Neuronal stem cell (in vitro differentiated cells): ENCODE measurements at regions not wholly inside any gene's neighbourhood (a gene's known extent, or its start where the extent isn't known, plus 50 kb on each side); places are given as distances from the start of the nearest gene placed in this dataset.
A peak's percentile ranks its signal among the peaks of the same experiment; 100 is the strongest.

Experiments used
- DNase-seq: peaks from one replicate; pipeline ENCODE4 v3.0.0-alpha.2; 2013; ENCODE audit warnings: low spot score
- H2AFZ ChIP-seq: one replicate; pipeline ENCODE4 v1.6.1; 2013; ENCODE audit warnings: mild to moderate bottlenecking, low read length, inconsistent platforms
- H2AK5ac ChIP-seq: 2 replicates; pipeline ENCODE4 v1.6.1; 2013; ENCODE audit warnings: low read depth, mild to moderate bottlenecking, inconsistent platforms, low read length, moderate library complexity, mixed read lengths
- H2BK120ac ChIP-seq: 2 replicates; pipeline ENCODE4 v1.6.1; 2013; ENCODE audit warnings: low read depth, mild to moderate bottlenecking, inconsistent platforms, low read length, moderate library complexity, mixed read lengths
- H2BK12ac ChIP-seq: one replicate; pipeline ENCODE4 v1.6.1; 2013; ENCODE audit warnings: low read length, inconsistent platforms
- H2BK15ac ChIP-seq: 2 replicates; pipeline ENCODE4 v1.6.1; 2013; ENCODE audit warnings: mild to moderate bottlenecking, low read length, inconsistent platforms, mixed read lengths
- H2BK5ac ChIP-seq: one replicate; pipeline ENCODE4 v1.6.1; 2013; ENCODE audit warnings: inconsistent platforms, mild to moderate bottlenecking, low read length, moderate library complexity
- H3K14ac ChIP-seq: one replicate; pipeline ENCODE4 v1.6.1; 2013; ENCODE audit warnings: low read length, inconsistent platforms
- H3K18ac ChIP-seq: 2 replicates; pipeline ENCODE4 v1.6.1; 2013; ENCODE audit warnings: low read length, inconsistent platforms
- H3K23ac ChIP-seq: 2 replicates; pipeline ENCODE4 v1.6.1; 2013; ENCODE audit warnings: low read depth, mild to moderate bottlenecking, mixed read lengths, low read length, inconsistent platforms; ENCODE audit not compliant: poor library complexity
- H3K27ac ChIP-seq: replicated peaks from 3 replicates; pipeline ENCODE4 v1.5.1; 2013; ENCODE audit warnings: low read length, inconsistent platforms
- H3K27me3 ChIP-seq, 3 experiments: 2 replicates each; pipeline ENCODE4 v1.6.1; 2013; ENCODE audit warnings: low read length in 3 of 3, mild to moderate bottlenecking in 2 of 3, inconsistent platforms in 1 of 3, low read depth in 1 of 3, mixed read lengths in 1 of 3, moderate library complexity in 1 of 3; ENCODE audit not compliant: control insufficient read depth in 3 of 3, insufficient read depth in 3 of 3
- H3K36me3 ChIP-seq, 2 donors: replicated peaks in 1 of 2; 2 replicates each; pipeline ENCODE4 v1.6.1; 2013; ENCODE audit warnings: low read length in 2 of 2; ENCODE audit not compliant: control insufficient read depth in 2 of 2, insufficient read depth in 2 of 2
- H3K4ac ChIP-seq: 2 replicates; pipeline ENCODE4 v1.6.1; 2013; ENCODE audit warnings: inconsistent platforms, mild to moderate bottlenecking, low read length, moderate library complexity
- H3K4me1 ChIP-seq, 2 donors: 1 replicate in 1 of 2; 2 replicates in 1 of 2; pipeline ENCODE4 v1.6.1; 2013; ENCODE audit warnings: low read length in 2 of 2, low read depth in 1 of 2; ENCODE audit not compliant: control insufficient read depth in 2 of 2, insufficient read depth in 1 of 2
- H3K4me2 ChIP-seq: one replicate; pipeline ENCODE4 v1.6.1; 2013; ENCODE audit warnings: mild to moderate bottlenecking, low read length, inconsistent platforms; ENCODE audit not compliant: insufficient read depth, poor library complexity, severe bottlenecking
- H3K4me3 ChIP-seq, 2 donors: 2 replicates each; pipeline ENCODE4 v1.5.1; 2013; ENCODE audit warnings: low read length in 2 of 2, mild to moderate bottlenecking in 2 of 2, inconsistent platforms in 1 of 2, moderate library complexity in 1 of 2
- H3K79me1 ChIP-seq: one replicate; pipeline ENCODE4 v1.6.1; 2013; ENCODE audit warnings: low read depth, mild to moderate bottlenecking, inconsistent platforms, low read length, moderate library complexity
- H3K9ac ChIP-seq: one replicate; pipeline ENCODE4 v1.6.1; 2013; ENCODE audit warnings: mild to moderate bottlenecking, low read depth, low read length, inconsistent platforms; ENCODE audit not compliant: poor library complexity
- H3K9me3 ChIP-seq, 2 donors: replicated peaks in 1 of 2; 2 replicates each; pipeline versions ENCODE3 to v1.6.1; 2013; ENCODE audit warnings: low read length in 2 of 2, mild to moderate bottlenecking in 2 of 2, inconsistent platforms in 1 of 2, low read depth in 1 of 2, mixed read lengths in 1 of 2, moderate library complexity in 1 of 2; ENCODE audit not compliant: control insufficient read depth in 2 of 2, insufficient read depth in 1 of 2
- H4K8ac ChIP-seq: one replicate; pipeline ENCODE4 v1.6.1; 2013; ENCODE audit warnings: low read depth, mild to moderate bottlenecking, inconsistent platforms, low read length, moderate library complexity
- H4K91ac ChIP-seq: one replicate; pipeline ENCODE4 v1.6.1; 2013; ENCODE audit warnings: low read length, low read depth, mild to moderate bottlenecking, inconsistent platforms; ENCODE audit not compliant: poor library complexity
- WGBS, 2 donors: extraction: QIAGEN DNeasy Blood & Tissue Kit; methylation state at CpG; one replicate each; pipeline ENCODE4 v1.1.7; 2013; ENCODE audit warnings: missing lambda C conversion rate in 2 of 2, mixed read lengths in 1 of 2; ENCODE audit not compliant: insufficient read length in 2 of 2, insufficient replicate concordance in 1 of 2; ENCODE audit errors: extremely low coverage in 2 of 2; 5-methylcytosine and 5-hydroxymethylcytosine counted together

- H4K8ac ChIP-seq: no peak overlapping the region
- no peak for DNase-seq
- no peak overlapping the region for H2BK15ac ChIP-seq
- no peak overlapping the region for H3K4ac ChIP-seq
- no peak overlapping the region for H3K4me2 ChIP-seq
- peak overlapping the region; percentile 1 for H2AFZ ChIP-seq
- H3K27me3 ChIP-seq: no peaks in the 10 kb centered on the region
- H3K9ac ChIP-seq: no peak overlapping the region
- peaks cover 1% of the 10 kb centered on the region for H3K79me1 ChIP-seq
- H3K18ac ChIP-seq: no peak overlapping the region
- no peak overlapping the region for H2AK5ac ChIP-seq
- no peak overlapping the region for H4K91ac ChIP-seq
- no peak overlapping the region for H3K27ac ChIP-seq
- H3K23ac ChIP-seq: no peak overlapping the region
- no peak overlapping the region for H2BK12ac ChIP-seq
- peaks cover 2 to 24% of the 10 kb centered on the region in 2 donors for H3K4me1 ChIP-seq
- no CpG with 5 or more reads among the region's 3 CpGs for WGBS, 2 donors
- no peak overlapping the region for H3K4me3 ChIP-seq
- no peak overlapping the region for H3K14ac ChIP-seq
- H2BK5ac ChIP-seq: no peak overlapping the region
- no peak overlapping the region for H2BK120ac ChIP-seq
- H3K9me3 ChIP-seq: no peaks in the 10 kb centered on the region
- no peaks in the 10 kb centered on the region for H3K36me3 ChIP-seq
These were observed 225.5 kb upstream of the RBMS1 start for GRCh38 chr2:160719116-160719515.

- no peak overlapping the region for H2BK120ac ChIP-seq
- H3K4me3 ChIP-seq: no peak overlapping the region
- no peak overlapping the region for H3K4ac ChIP-seq
- no peak overlapping the region for H3K4me2 ChIP-seq
- no peak overlapping the region for H2AK5ac ChIP-seq
- no peak overlapping the region for H3K18ac ChIP-seq
- H2BK12ac ChIP-seq: no peak overlapping the region
- H3K14ac ChIP-seq: no peak overlapping the region
- H2BK15ac ChIP-seq: no peak overlapping the region
- no peaks in the 10 kb centered on the region for H3K9me3 ChIP-seq
- H3K27ac ChIP-seq: no peak overlapping the region
- H3K27me3 ChIP-seq: no peaks in the 10 kb centered on the region
- H3K9ac ChIP-seq: no peak overlapping the region
- H3K36me3 ChIP-seq: no peaks in the 10 kb centered on the region
- H2AFZ ChIP-seq: no peak overlapping the region
- no peak overlapping the region for H3K23ac ChIP-seq
- no peak overlapping the region for H2BK5ac ChIP-seq
- peaks cover 1% of the 10 kb centered on the region for H3K79me1 ChIP-seq
- H3K4me1 ChIP-seq: peaks cover 2 to 20% of the 10 kb centered on the region in 2 donors
- H4K91ac ChIP-seq: no peak overlapping the region
- no CpG with 5 or more reads among the region's 1 CpG for WGBS, 2 donors
- H4K8ac ChIP-seq: no peak overlapping the region
- DNase-seq: no peak
These were observed 226.5 kb upstream of the RBMS1 start for GRCh38 chr2:160720098-160720497.

GRCh38 chr2:160721089-160722040 is 227.8 kb upstream of the RBMS1 start:
- no peak overlapping the region for H2AFZ ChIP-seq
- no peak overlapping the region for H2BK120ac ChIP-seq
- H4K91ac ChIP-seq: no peak overlapping the region
- H3K4ac ChIP-seq: no peak overlapping the region
- no peak overlapping the region for H2BK5ac ChIP-seq
- H2BK15ac ChIP-seq: no peak overlapping the region
- H3K27ac ChIP-seq: no peak overlapping the region
- H3K4me2 ChIP-seq: no peak overlapping the region
- no peaks in the 10 kb centered on the region for H3K79me1 ChIP-seq
- H4K8ac ChIP-seq: no peak overlapping the region
- no peaks in the 10 kb centered on the region for H3K36me3 ChIP-seq
- DNase-seq: no peak
- WGBS, 2 donors: no CpG with 5 or more reads among the region's 1 CpG
- no peak overlapping the region for H3K9ac ChIP-seq
- H2AK5ac ChIP-seq: no peak overlapping the region
- peaks cover 0 to 11% of the 10 kb centered on the region in 2 donors for H3K4me1 ChIP-seq
- no peak overlapping the region for H3K18ac ChIP-seq
- no peaks in the 10 kb centered on the region for H3K27me3 ChIP-seq
- no peak overlapping the region for H3K14ac ChIP-seq
- no peak overlapping the region for H3K23ac ChIP-seq
- no peak overlapping the region for H3K4me3 ChIP-seq
- H2BK12ac ChIP-seq: no peak overlapping the region
- H3K9me3 ChIP-seq: peaks cover 0 to 9% of the 10 kb centered on the region in 2 donors

GRCh38 chr2:160726046-160726445 is 232.4 kb upstream of the RBMS1 start:
- no peak overlapping the region for H2BK5ac ChIP-seq
- no peaks in the 10 kb centered on the region for H3K79me1 ChIP-seq
- H3K4me1 ChIP-seq: peaks cover 0 to 7% of the 10 kb centered on the region in 2 donors
- no peak overlapping the region for H3K4ac ChIP-seq
- no peak overlapping the region for H2BK12ac ChIP-seq
- H2AFZ ChIP-seq: no peak overlapping the region
- H3K23ac ChIP-seq: no peak overlapping the region
- no peak overlapping the region for H3K9ac ChIP-seq
- no peak overlapping the region for H4K8ac ChIP-seq
- no peaks in the 10 kb centered on the region for H3K36me3 ChIP-seq
- no peak overlapping the region for H3K4me3 ChIP-seq
- no peak for DNase-seq
- WGBS, 2 donors: no CpG with 5 or more reads among the region's 1 CpG
- no peak overlapping the region for H3K18ac ChIP-seq
- H3K14ac ChIP-seq: no peak overlapping the region
- H2AK5ac ChIP-seq: no peak overlapping the region
- H2BK120ac ChIP-seq: no peak overlapping the region
- H4K91ac ChIP-seq: no peak overlapping the region
- H3K9me3 ChIP-seq: peaks cover 0 to 20% of the 10 kb centered on the region in 2 donors
- no peak overlapping the region for H2BK15ac ChIP-seq
- no peak overlapping the region for H3K4me2 ChIP-seq
- no peak overlapping the region for H3K27ac ChIP-seq
- no peaks in the 10 kb centered on the region for H3K27me3 ChIP-seq
